C1 segment of cervical spinal cord (tissue), 14 donors: ENCODE measurements at regions not wholly inside any gene's neighbourhood (a gene's known extent, or its start where the extent isn't known, plus 50 kb on each side); places are given as distances from the start of the nearest gene placed in this dataset.
"Not testable (repeated sequence)": the region's sequence is repeated elsewhere in the genome, so short reads cannot be mapped to it uniquely, and the experiment has no call there.

Source experiments
- DNase-seq, 14 donors: peaks; one replicate each; lab custom pipeline; 2025; lab: John Stamatoyannopoulos, UW

GRCh38 chr11:15651816-15652215 lies 537.1 kb downstream of the INSC start:
- no peak for DNase-seq

DNA sequence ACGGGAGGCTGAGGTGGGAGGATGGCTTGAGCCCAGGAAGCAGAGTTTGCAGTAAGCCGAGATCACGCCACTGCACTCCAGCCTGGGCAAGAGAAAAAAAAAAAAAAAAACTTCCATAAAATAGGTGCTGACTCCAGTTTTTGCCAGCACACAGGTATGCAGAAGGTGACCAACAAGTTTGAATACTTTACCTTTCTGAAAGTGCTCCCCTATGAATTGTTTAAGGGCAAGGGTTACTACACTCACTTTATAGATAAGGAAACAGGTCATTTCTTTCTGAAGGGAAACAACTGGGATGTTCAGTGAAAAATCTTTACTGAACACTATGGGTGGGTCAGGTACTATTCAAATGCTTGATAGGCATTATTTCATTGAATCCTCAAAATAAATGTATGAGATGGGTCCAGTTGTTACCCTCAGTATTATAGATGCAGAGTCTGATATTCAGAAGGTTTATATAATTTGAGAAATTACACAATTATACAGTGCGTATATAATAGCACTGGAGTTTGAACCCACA lies 538.5 kb downstream of the INSC start:
- no peak for DNase-seq

- DNase-seq, result no peak
Observed at GRCh38 chr11:15654451-15654850, 539.7 kb downstream of the INSC start.

GRCh38 chr11:15655552-15655951 lies 540.8 kb downstream of the INSC start:
- DNase-seq, result no peak

DNA sequence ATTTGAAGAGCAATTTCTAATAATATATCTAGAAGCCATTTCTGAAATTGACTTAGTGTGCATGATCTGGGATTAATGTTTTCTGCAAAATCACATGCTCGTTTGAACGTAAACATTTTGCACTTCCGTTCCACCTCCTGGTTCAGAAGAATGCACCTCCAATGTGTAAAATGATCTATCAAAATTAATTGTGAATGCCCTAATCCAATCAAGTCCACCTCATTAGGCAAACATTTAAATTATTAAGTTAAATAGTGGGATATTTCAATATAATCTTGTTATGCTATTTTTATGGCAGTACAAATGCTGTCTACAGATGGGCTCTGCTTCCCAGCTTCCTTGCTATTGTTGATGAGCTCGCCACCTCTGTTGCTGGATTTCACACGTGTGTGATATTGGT lies 542.5 kb downstream of the INSC start:
- no peak for DNase-seq

DNA sequence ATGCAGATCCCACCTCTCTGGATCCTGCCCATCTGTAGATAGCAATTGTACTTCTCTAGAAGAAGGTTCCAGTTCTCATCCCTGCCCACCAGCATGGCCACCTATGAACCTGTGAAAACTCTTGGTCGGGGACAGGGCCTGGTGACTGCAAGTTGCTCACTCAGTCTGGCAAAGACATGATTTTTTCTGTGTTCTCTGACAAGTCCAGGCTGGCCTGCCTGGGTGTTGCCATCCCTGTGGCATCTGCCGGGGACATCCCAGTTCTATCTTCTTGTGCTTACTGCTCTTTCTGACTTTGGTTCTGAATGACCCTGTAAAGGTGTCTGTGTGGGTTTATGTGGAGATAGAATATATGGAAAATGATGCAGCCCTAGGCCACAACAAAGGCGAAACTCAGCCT lies 545.8 kb downstream of the INSC start:
- no peak for DNase-seq

DNA sequence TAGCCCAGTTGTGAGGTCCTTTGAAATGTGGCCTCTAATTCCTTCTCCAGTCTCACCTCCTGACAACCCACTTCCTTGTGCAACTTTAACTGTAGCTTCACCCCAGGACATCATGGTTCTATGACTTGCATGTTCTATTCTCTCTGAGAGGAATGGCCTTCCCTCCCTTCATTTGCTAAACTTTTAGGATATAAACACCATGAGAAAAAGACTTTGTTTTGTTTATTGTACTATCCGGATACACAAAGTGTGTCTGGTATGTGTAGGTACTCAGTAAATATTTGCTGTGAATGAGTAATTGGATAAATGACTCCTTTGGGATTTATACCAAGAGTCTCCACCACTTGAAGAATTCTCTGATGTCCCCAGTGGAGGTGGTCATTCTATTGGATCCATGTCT lies 547.6 kb downstream of the INSC start:
- no peak for DNase-seq

- no peak for DNase-seq
Observed at GRCh38 chr11:15663777-15664218, 549.1 kb downstream of the INSC start.

DNA sequence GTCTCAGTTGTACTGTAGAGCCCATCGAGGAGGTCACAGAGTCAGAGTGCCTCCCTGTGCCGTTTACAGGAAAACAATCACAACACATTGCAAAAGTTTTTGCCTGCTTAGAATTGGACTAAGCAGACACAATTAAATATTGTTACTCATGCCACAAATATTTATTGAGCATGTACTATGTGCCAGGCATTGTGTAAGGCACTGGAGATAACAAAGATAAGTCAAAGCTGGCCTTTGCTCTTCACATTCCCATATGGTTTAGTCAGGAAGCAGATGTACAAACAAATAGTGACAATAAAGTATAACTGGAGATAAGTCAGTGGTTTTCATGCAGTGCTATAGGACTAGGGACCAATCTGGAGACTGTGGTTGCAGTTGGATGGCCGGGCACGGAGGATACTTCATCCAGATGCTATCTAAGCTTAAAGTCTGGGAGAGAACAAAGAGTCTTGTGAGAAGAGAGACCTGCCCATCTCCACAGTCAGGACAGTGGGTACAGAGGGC lies 550.7 kb downstream of the INSC start:
- no peak for DNase-seq

DNA sequence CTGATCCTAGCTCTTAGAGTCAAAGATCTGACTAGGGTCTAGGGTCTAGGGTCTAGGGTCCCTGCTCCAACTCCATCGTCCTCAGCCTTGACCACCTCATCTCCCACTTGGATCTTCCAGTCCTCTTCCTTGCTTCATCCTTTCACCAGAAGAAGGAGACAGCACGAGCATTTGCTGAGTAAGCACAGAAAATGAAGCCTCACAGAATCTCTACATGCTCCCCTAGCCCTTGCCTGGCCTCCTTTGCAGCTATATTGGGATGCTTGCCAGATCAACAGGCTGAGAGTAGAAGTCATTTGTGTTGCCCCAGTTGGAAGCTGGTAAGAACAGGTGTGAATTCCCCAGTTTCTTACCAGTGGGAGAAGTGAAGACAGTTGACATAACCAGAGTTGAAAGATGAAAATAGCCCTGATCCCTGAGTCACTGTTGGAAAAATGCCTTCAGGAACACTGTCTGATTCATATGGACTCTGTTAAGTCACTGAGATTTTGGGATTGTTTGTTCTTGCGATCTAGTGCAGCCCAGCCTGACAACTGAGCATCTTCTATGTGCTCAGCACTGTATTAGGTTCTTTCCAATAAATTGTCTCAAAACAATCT lies 552.5 kb downstream of the INSC start:
- no peak for DNase-seq

- no peak for DNase-seq
Observed at GRCh38 chr11:15668718-15669117, 554.0 kb downstream of the INSC start.

DNA sequence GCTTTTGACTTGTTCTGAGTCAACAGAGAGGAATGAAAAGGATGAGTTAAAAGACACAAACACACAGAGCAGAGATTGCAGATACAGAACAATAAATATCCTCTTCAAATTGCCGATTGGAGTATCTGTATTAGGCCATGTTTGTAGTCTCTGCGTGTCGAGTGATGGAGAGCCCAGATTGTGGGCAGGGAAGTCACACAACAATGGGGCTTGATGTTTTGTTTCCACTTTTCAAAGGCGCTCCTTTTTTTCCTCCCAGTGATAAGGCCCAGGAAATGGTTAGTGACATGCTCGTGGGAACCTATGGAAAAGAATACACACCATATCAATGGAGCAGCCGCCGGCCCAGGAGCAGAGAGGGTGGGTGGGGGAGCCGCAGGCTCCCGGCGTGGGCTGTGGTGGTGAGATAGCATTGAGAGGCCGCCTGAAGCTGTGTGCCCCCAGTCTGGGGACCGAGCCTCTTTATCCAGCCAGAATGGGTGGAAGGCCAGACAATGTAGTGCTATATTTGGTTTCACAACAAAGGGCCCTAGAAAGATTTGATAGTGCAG lies 555.9 kb downstream of the INSC start:
- DNase-seq, result no peak

DNA sequence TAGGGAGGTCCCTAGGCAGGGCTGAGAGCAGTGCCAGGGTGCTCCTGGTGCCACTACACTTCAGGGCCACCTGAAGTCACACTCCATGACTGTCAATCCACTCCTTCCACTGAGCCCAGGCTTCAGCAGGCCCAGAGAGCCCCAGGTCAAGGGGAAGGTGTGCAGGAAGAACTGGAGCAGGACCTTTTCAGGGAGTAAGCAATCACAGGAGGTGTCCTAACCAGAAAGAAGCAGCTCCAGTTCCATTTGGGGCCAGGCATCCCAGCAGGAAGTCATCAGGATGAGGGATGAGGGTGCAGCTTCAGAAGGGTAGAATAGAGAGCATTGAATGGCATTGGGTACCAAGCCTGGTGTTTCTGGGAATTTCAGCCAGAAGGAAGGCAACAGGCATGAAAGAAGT lies 556.5 kb downstream of the INSC start:
- no peak for DNase-seq

DNA sequence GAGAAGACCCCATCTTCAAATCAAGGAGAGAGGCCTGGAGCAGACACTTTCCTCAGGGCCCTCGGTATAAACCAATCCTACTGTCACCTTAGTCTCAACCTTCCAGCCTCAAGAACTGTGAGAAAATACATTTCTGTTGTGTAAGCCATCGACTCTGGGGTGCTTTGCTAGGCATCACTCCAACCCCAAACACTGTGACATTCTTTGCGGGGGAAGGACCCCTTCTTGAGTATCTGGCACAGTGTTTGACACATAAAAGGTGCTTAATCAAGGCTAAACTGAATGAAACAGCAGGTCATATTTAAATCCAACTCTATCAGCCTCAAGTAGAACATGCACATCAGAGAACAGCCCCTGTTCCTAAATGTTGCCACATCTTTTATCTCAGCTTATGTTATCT lies 558.1 kb downstream of the INSC start:
- DNase-seq, result no peak

GRCh38 chr11:15673408-15673831 lies 558.7 kb downstream of the INSC start:
- peak in 1 of 14 donors; percentile 69 for DNase-seq

- no peak for DNase-seq
Observed at GRCh38 chr11:15674756-15675155, 560.0 kb downstream of the INSC start.

GRCh38 chr11:15675683-15676082 lies 561.0 kb downstream of the INSC start:
- no peak for DNase-seq

- no peak for DNase-seq
Observed at GRCh38 chr11:15677181-15677580, 562.5 kb downstream of the INSC start.

DNA sequence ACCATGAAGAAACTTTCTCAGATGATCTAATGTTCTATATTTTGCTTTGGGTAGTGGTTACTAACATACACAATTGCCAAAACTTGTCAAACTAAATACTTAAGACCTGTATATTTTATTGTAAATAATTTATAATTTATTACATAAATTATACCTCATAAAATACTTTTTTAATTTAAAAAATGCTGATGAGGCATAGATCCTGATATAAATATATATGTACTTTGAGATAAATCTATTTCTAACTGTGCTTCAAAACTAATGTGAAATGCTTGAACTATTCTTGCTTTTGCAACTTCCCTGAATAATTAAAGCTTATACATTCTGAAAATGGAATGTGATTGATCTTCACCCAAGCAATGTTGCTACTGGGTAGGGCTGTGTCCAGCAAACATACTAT lies 568.8 kb downstream of the INSC start:
- DNase-seq, result no peak

DNA sequence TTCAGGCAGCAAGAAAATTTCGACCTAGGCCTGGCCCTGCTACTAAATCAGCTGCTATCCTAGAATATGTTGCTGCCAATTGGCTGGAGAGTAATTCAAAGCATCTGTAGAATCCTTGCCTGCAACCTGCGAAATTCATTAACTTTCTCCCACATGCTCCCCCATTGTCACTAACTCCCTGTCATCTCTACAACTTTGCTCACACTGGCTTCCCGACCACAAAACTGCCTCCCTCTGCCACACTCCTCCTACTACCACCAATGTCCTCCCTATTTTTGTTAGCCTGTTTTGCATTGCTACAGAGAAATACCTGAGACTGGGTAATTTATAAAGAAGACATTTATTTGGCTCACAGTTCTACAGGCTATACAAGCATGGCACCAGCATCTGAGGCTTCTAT lies 570.6 kb downstream of the INSC start:
- no peak for DNase-seq

- DNase-seq, result not testable (repeated sequence)
Observed at GRCh38 chr11:15686259-15686658, 571.5 kb downstream of the INSC start.

DNA sequence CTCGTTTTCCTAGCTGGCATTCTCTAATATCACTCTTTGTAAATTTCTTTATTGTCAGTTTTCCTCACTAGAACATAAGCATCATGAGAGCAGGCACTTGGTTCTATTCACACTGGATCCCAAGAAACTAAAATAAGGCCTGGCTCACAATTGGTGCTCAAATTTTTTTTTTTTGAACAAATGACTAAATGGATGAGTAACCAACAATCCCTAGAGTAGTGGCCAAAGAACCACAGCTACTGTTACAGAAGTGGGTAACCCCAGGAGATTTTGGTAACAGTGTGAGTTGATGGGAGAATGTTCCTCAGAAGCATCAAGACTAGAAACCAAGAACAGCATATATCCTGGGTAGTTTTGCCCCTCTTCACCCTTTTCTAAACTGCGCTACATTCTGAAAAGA lies 572.6 kb downstream of the INSC start:
- no peak for DNase-seq

DNA sequence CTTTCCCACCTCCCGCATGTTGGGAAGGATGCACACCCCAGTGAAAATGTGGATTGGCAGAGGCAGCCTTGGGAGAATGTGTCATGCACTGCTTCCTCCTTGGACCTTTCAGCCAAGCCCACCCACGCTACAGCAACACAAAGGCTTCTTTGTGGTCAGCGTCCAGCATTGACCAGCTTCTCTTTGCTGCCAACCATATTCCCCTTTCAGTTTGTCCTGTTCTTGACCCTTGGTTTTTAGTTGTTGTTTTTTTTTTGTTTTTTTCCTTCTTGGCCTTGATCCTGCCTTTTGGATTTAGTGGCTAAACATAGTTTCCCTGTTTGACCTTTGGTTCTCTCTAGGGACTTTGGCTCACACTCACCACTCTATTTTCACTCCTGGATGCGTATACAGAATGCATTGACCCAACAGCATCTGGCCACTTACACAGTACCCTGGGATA lies 573.6 kb downstream of the INSC start:
- DNase-seq, result peak in 5 of 14 donors; percentile 9 to 54 (median 16)
